Epithelial cell of prostate (primary cell): ENCODE measurements at regions not wholly inside any gene's neighbourhood (a gene's known extent, or its start where the extent isn't known, plus 50 kb on each side); places are given as distances from the start of the nearest gene placed in this dataset.
"Not testable (repeated sequence)": the region's sequence is repeated elsewhere in the genome, so short reads cannot be mapped to it uniquely, and the experiment has no call there.

Experiments used
- DNase-seq: peaks from one replicate; pipeline ENCODE4 v3.0.0-alpha.2; 2011; ENCODE audit warnings: low read depth, low spot score
- H3K27ac ChIP-seq: fragments of 450-650 bp; 2 replicates; pipeline ENCODE4 v1.5.1; 2017; ENCODE audit warnings: mild to moderate bottlenecking

DNA sequence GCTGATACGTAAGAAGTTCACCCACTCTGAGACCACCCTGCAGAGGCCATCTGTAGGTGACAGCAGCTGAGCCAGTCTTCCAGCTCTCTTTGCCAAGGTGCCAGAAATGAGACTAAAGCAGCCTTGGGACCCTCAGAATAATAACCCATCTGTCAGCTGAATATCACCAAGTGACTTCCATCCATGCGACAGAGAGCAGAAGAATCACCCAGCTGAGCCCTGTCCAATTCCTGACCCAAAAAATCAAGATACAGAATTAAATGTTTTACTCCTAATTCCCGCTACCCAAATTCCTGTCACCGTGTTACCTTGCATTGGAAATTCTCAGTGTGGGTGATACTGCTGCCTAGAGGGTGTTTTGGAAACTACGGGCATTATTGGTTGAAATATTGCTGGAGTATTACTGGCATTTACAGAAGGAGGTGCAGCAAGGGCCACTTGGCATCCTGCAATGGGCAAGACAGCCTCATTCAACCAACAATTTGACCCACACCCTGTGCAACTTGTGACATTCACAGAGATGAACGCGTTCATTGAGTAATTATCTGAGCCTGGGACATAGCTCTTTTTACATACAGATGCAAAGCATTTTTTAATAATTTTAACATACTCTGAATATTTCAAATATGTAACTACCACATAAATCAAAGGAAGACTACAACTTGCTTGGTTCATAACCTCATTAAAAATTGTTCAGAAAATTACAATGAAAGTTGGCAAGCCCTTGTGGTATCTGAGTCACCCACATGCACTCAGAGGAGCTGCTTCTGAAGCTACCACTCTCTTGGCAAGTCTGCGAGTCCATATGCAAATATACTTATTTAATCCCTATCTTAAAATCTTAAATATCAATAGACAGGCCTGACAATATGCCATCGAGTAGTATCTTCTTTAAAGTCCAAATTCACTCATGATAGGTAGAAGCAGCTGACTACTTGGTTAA lies 126.6 kb downstream of the C16orf95 start:
- DNase-seq: no peak
- no peak overlapping the region for H3K27ac ChIP-seq

DNA sequence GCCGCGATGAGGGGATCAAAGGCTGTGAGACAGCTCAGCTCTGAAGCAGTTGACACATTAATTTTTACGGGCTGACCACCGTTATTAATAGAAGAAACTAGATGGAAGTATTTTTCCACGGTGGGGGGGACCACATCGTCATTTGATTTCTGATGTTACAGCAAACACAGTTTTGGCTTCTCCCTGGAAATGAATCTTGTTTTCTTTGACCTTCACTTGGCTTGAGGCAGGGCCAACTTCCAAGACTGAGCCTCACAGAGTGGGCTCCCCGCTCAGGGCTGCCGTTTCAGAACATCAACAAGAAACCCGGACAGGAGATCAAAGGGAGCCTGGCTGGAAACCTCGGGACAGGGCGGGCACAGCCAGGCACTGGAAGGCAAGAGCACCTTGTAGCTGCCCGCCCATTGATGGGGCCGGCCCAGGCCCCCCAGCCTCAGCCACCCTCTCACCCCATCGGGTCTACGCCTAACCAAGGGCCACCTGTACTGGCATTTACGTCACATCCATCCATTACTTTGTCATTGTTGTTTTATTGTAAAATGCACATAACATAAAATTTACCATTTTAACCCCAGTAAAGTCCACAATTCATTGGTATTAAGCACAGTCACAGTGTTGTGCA lies 124.6 kb downstream of the C16orf95 start:
- no peak for DNase-seq
- H3K27ac ChIP-seq: no peak overlapping the region

DNA sequence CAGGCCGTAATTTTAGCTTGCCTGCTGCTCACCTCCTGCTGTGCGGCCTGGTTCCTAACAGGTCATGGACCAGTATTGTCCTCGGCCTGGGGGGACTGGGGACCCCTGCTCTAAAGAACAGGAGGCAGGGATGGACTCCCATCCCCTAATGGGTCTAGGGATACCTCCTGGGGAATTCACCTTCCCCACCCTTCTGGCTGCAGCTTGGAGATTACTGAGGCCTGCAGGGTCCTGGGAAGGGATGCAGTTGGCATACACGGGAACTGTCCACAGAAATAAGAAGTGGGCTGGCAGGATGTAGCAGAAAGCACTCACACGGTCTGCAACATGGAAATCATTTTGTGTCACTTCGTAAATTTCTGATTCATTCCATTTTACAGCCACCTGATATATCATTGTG lies 123.0 kb downstream of the C16orf95 start:
- no peak for DNase-seq
- H3K27ac ChIP-seq: no peak overlapping the region

DNA sequence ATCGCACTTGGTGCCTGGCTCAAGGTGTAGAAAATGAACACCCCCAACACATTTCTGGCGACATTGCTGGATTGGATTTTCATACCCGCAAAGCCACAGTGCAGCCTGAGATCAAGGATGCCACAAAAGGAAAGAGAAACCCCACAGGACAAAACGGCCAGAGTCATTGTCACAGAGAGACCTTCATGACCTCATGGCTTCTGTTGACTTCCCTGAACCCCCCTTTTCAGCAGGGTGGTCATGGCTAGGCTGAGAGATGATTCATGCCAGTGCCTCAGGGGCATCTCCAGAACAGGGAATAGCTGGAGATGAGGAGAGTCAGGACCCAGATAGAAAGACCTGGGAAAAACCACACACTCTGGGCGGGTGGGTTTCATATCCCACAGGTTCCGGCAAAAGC lies 122.0 kb downstream of the C16orf95 start:
- DNase-seq: no peak

DNA sequence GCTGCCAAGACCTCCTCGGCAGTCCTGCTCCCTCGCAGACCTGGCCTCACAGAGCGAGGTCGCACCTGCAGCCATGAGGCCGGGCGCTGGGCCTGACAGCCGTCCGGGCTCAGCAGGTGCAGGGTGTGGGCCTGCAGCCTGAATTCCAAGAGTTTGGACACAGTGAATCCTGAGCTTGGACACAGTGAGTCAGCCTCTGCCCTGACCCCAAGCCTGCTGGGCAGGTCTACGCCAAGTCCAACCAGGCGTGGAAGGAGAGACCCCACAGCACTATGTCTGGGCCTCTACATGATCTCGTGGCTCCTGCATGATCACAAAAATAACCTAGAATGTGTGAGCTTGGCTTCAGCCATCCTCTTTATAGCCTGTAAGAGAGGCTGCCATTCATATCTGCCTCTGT lies 121.0 kb downstream of the C16orf95 start:
- DNase-seq: no peak
- H3K27ac ChIP-seq: no peak overlapping the region

More for the DNA sequence above, 122.0 kb downstream of the C16orf95 start:
- no peak overlapping the region for H3K27ac ChIP-seq

DNA sequence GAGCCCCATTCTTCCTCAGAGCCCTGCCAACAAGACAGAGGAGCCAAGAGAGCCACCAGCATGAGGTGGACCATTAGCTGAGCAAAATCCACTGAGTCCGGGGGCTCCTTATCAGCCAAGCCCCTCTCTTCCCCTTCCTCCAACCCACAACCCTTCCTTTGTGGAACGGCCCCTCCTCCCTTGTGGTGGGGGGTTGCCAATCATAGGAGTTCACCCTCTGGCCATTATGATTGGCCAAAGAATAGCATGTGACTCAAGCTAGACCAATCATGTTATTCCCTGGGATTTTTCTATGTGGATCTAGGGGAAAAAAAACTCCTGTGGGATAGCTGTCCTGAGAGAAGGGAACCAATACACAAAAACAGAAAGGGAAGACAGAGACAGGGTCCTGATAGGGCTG lies 120.5 kb downstream of the C16orf95 start:
- no peak overlapping the region for H3K27ac ChIP-seq
- no peak for DNase-seq

DNA sequence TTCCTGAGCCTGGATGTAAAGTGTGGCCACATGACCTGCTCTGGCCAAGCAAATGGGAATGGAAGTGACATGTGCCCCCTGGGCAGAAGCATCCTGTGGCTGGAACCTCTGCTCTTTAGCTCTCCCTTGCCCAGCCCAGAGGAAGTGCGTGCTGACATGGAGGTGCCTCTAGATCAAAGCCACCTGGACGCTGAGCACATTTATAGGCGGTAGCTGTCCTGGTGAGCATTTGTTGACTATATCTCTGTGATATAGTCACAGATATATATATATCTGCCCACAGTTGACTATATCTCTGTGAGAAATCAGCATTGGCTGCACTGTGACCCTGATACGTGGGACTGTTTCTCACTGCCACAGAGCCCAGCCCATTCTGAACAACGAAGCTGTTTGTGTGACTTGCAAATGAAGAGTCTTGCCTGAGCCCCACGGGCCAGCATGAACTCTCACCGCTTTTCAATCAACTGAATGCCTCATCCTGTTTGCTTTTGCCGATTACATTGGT lies 118.8 kb downstream of the C16orf95 start:
- H3K27ac ChIP-seq: no peak overlapping the region
- no peak for DNase-seq

DNA sequence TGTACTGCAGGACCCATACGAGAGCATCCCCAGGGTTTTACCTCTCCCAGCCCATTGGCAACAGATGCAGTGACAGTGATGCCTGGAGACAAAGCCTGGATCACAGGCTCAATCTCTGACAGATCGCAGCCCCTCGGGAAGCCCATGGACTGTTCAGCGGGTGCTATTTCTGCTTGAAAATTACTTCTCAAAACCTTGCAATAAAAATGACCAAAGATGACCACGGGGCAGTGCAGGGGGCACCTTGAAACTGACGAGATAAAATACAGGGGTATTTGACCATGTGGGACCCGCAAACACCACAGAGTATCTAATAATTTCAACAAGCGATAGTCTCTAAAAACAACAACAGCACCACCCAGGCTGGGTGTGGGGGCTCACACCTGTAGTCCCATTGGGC lies 118.3 kb downstream of the C16orf95 start:
- DNase-seq: no peak
- H3K27ac ChIP-seq: no peak overlapping the region

DNA sequence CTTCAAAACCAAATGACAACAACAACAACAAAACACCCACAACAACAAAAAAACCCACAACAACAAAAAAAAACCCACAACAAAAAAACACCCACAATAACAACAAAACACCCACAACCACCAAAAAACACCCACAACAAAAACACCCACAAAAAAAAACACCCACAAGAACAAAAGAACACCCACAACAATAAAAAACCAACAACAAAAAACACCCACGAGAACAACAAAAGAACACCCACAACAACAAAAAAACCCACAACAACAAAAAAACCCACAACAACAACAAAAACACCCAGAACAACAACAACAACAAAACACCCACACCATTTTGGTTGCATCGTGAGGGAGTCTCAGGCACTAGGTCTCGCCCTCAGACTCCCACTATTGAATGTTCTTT lies 117.8 kb downstream of the C16orf95 start:
- no peak overlapping the region for H3K27ac ChIP-seq
- DNase-seq: no peak

DNA sequence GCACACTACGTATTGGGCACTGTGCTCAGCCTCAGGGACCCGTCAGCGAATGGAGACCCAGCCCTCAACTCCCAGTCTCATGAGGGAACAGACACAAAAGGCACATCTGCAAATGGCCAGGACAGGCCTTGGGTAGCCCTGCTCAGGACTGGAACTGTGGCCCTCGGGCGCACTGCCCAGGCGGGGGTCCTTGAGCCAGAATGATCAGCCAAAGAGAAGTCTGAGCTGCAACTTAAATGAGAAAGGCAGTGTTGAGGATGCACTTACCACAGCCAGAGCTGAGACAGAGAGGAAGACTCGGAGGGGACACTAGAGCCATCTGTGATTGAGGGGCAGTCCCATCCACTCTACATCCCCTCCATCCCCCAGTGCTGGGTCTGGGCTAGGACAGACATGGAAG lies 117.3 kb downstream of the C16orf95 start:
- no peak for DNase-seq
- no peak overlapping the region for H3K27ac ChIP-seq

DNA sequence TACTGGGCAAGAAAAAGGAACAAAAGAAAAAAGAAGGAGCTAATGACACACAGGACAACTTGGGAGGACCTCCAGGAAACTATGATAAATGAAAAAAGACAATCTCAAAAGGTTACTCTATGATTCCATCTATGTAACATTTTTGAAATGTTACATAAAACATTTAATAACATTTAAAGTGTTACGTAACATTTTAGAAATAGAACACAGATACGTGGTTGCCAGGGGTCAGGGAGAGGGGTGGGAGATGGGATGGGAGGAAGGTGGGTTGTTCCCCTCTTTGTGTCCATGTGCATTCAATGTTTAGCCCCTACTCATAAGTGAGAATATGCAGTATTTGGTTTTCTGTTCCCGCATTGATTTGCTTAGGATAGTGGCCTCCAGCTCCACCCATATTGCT lies 116.6 kb downstream of the C16orf95 start:
- no peak overlapping the region for H3K27ac ChIP-seq

DNA sequence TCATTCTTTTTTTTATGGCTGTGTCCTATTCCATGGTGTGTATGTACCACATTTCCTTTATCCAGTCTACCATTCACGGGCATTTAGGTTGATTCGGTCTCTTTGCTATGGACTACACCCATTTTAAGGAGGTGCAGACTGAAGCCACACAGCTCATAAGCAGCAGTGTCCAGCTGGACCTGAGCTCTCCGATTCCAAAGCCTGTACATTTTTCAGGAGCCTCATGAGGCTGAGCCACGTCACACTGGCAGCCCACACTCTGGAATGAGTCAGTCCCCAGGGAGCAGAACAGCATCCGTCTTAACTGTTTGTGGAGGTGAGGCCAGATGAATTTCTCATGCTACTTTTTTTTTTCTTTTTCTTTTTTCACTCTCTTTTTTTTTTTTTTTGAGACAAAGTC lies 116.1 kb downstream of the C16orf95 start:
- peak; percentile 20 for DNase-seq
- no peak overlapping the region for H3K27ac ChIP-seq

More for the DNA sequence above, 116.6 kb downstream of the C16orf95 start:
- no peak for DNase-seq

DNA sequence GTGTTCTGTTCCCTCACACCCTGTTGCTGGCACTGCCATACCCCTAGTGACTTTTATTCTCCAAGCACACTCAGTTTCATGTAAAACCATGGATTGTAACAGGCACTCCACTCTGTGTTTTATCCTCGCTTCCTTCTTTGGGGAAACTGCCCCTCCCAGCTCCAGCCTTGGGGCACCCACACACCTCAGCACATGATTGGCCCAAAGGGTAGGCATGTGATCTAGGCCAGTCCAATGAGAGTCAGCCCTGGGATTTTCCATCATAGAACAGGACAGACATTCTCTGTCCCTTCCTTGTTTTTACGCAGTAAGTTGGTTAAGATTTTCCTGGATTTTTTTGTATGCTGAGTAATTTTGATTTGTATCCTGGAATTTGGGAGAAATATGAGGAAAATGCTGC lies 115.4 kb downstream of the C16orf95 start:
- DNase-seq: no peak
- H3K27ac ChIP-seq: no peak overlapping the region

DNA sequence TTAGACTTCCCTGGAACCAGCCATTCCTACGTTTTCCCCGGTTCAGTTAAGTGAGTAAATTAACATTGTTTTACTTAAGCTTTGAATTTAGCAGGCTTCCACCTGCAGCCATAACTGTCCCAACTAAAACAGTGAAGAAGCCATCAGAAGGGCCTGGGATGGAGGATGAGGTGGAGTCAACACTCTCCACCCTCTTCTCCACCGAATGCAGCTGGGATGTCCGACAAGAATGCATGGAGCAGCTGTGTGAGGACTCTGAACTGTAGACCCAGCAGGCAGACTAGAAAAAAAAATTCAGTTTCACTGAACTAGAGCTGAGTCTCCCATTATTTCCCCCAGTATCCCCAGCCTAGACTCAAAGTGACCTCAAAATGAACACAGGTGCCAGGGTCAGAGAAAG lies 114.8 kb downstream of the C16orf95 start:
- no peak overlapping the region for H3K27ac ChIP-seq
- DNase-seq: no peak

DNA sequence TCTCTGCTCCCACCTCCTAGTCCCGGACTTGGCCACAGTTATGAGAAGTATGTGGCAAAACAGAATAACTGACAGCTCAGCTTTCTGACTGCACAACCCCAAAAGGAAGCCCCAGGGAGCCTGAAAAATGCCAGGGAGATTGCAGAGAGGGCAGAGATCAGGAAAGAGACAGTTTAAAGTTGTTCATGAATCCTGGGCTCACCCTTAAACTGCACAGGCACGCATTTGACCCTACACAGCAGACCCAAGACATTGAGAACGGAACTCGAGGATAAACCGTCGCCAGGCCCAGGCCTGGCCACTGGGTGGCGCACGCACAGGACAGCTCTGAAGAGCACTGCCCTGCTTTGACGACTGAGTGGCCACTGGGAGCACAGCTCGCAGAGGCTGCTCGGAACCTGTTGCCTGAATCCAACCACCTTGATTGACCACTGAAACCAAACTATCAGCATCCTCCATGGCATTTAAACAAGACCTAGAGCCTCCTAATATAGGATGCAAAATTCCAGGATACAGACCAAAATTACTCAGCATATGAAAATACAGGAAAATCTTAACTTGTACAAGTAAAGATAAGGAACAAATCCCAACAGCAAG lies 114.0 kb downstream of the C16orf95 start:
- no peak overlapping the region for H3K27ac ChIP-seq

DNA sequence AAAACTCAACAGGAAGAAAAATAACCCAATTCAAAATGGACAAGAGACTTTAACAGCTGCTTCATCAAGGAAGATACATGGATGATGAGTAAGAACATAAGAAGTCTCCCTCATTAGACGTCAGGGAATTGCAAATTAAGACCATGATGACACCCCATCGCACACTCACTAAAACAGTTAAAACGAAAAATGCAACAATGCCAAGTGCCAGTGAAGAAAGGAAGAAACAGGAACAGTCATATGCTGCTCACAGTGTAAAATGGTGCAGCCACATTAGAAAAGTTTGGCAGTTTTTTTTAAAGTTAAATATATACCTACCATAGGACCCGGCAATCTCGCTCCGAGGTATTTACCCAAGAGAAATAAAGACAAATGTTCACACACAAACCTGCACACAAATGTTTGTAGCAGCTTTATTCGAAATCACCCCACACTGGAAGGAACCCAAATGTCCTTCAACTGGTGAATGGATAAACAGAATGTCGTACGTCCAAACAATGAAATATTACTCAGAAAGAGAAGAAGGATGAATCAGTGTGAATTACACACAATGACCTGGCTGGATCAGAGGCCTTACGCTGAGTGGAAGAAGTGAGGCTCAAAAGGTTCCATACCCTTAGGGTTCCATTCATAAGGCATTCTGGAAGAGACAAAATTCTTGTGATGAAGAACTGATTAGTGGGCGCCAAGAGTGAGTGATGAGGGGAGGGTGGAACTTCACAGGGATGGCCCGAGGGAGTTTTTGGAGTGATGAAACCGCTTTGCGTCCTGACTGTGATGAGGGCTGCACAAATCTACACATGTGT lies 110.3 kb downstream of the C16orf95 start:
- DNase-seq: peak; percentile 75
- H3K27ac ChIP-seq: peak overlapping the region; percentile 56

More for the DNA sequence above, 114.0 kb downstream of the C16orf95 start:
- DNase-seq: no peak

DNA sequence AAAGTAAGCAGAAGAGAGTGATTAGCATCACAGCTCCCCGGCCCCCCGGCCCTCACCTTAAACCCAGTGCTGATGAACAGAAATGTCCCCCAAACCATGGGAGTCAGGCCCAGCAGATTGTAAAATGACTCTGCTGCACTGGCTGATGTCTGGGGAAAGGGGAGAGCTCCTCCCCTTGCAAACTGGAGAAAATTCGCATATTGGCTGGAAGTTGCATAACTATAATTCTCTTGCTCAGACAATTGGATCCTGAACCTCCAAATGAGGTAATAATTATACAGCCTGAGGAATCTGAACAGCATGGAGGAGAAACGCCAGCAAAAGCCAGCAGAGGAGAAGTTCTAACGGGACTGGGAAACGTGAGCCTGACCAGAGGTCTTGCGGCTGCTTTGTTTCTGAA lies 109.7 kb downstream of the C16orf95 start:
- DNase-seq: no peak
- peak overlapping the region; percentile 56 for H3K27ac ChIP-seq

DNA sequence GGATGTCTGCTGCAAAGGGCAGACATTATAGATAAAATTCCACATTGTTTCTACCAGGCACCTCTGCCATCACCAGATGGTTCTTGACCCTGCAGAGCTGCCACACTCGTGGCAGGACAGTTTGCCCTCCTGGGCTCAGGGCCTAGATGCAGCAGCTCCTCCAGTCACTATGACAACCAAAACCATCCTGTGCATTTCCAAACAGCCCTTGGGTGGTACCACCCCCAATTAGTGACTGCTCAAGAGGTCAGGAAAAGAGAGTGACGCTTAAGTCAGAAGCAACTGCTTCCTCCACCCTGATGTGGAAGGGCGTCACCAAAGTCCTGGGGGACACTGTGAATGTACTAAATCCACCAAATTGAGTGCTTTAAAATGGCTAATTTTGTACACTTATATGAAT lies 109.2 kb downstream of the C16orf95 start:
- no peak for DNase-seq
- peak overlapping the region; percentile 56 for H3K27ac ChIP-seq

DNA sequence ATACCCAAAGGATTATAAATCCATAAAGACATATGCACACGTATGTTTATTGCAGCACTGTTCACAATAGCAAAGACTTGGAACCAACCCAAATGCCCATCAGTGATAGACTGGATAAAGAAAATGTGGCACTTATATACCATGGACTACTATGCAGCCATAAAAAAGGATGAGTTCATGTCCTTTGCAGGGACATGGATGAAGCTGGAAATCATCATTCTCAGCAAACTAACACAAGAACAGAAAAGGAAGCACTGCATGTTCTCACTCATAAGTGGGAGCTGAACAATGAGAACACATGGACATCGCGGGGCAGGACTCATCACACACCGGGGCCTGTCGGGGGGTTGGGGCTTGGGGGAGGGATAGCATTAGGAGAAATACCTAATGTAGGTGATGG lies 108.2 kb downstream of the C16orf95 start:
- H3K27ac ChIP-seq, DNase-seq: not testable (repeated sequence)

DNA sequence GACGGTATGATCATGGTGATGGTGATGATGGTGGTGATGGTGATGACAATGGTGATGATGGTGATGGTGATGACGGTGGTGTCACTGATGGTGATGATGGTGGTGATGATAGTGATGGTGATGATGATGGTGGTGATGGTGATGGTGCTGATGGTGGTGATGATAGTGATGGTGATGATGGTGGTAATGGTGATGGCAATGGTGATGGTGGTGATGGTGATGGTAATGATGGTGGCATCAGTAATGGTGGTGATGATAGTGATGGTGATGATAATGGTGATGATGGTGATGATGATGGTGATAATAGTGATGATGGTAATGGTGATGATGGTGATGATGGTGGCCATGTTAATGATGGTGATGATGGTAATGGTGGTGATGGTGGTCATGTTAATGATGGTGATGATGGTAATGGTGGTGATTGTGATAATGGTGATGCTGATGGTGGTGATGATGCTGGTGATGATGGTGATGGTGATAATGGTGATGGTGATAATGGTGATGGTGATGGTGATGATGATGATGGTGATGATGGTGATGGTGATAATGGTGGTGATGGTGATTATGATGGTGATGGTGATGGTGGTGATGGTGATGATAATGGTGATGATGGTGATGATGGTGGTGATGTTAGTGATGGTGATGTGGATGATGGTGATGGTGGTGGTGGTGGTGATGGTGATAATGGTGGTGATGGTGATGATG lies 107.2 kb downstream of the C16orf95 start:
- no peak overlapping the region for H3K27ac ChIP-seq
- no peak for DNase-seq
